HG03521 (cell line): ENCODE measurements at regions not wholly inside any gene's neighbourhood (a gene's known extent, or its start where the extent isn't known, plus 50 kb on each side); places are given as distances from the start of the nearest gene placed in this dataset.
"Not testable (repeated sequence)": the region's sequence is repeated elsewhere in the genome, so short reads cannot be mapped to it uniquely, and the experiment has no call there.

ENCODE experiments used
- ATAC-seq: cut with Tn5 transposase; IDR thresholded peaks from one replicate; pipeline ENCODE4 v1.9.1; 2021; ENCODE audit warnings: mild to moderate bottlenecking, moderate library complexity; ENCODE audit not compliant: unreplicated experiment

DNA sequence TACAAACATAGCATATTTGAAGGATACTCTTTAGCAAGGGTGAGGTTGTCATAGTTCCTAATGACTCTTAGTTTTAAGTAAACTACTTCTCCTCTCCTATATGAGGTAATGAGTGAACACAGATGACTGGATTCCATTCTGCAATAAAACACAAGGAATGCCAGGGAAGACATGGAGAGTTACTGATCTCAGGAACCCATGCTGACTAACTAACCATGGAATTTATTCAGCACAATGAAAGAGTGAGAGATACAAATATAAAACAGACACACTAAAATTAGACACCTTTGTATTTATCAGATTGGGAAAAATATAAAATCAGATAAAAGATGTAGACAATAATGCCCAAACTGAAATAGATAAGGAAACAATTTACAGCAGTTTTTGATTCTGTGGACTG, 1525.9 kb upstream of the SLC10A2 start:
- no peak for ATAC-seq

GRCh38 chr13:104586051-104586746, 1520.0 kb upstream of the SLC10A2 start:
- ATAC-seq = no peak

DNA sequence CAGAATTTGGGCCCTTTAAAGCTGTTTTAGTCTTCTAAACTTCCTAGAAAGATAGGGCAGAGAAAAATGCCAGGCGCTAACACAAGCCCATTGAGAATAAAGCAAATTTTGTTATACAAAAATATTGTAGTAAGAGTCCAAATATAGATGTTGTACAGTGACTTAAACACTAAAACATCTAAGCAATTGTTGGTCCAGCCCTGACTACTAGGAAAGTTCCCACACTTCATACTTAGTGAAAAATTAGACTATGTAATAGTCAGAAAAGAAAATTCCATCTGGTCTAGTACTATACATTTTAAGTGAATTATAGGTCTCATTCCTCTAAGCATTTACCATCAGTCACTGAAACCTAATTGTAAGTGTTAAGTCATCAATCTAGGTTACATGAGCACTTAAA, 1518.3 kb upstream of the SLC10A2 start:
- ATAC-seq = no peak

GRCh38 chr13:104580931-104581330, 1514.7 kb upstream of the SLC10A2 start:
- no peak for ATAC-seq

GRCh38 chr13:104577071-104577815, 1511.0 kb upstream of the SLC10A2 start:
- ATAC-seq = no peak

- ATAC-seq = no peak
Observed at GRCh38 chr13:104571893-104572229, 1505.6 kb upstream of the SLC10A2 start.

GRCh38 chr13:104571161-104571892, 1505.1 kb upstream of the SLC10A2 start:
- no peak for ATAC-seq

GRCh38 chr13:104567114-104567513, 1500.9 kb upstream of the SLC10A2 start:
- ATAC-seq = no peak

- no peak for ATAC-seq
Observed at GRCh38 chr13:104565888-104566287, 1499.7 kb upstream of the SLC10A2 start.

DNA sequence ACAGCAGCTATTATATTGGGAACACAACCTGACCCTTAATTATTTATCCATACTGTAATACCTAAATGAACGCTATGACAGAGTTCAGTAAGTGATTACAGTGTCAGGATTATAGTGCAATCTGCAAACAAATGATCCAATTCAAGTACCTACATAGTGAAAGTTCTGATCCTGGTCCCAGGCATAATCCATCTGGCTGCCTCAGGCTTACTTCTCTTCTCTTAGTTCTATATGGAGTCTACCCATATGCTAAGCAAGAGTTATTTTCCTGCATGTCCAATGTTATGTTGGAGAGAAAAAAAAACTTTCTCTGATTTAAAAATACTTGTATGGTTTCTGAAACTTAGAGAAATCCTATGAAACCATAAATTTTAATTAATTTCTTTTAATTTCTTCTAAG, 1487.7 kb upstream of the SLC10A2 start:
- ATAC-seq = no peak

DNA sequence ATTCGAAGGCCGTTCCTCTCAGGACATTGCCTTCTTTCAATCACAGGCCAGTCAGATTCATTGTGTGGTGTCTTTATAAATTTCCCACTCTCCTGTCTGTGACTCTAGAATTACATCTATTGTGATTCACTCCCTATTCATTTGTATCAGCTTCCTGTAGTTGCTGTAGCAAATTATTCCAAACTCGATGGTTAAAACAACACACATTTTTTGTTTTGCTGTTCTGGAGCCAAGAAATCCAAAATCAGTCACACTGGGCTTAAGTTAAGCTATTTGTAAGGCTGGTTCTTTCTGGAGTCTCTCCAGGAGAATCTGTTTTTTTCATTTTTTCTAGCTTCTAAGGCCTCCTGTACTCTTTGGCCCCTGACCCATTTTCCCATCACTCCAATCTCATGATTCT, 1487.0 kb upstream of the SLC10A2 start:
- no peak for ATAC-seq

- no peak for ATAC-seq
Observed at GRCh38 chr13:104534847-104535246, 1468.6 kb upstream of the SLC10A2 start.

GRCh38 chr13:104532132-104532531, 1465.9 kb upstream of the SLC10A2 start:
- no peak for ATAC-seq

GRCh38 chr13:104530741-104531140, 1464.5 kb upstream of the SLC10A2 start:
- ATAC-seq = no peak

GRCh38 chr13:104526561-104526960, 1460.3 kb upstream of the SLC10A2 start:
- no peak for ATAC-seq

GRCh38 chr13:104525467-104525866, 1459.2 kb upstream of the SLC10A2 start:
- no peak for ATAC-seq

GRCh38 chr13:104522235-104523072, 1456.2 kb upstream of the SLC10A2 start:
- ATAC-seq = no peak

GRCh38 chr13:104510422-104510821, 1444.2 kb upstream of the SLC10A2 start:
- ATAC-seq = no peak

GRCh38 chr13:104493502-104493901, 1427.3 kb upstream of the SLC10A2 start:
- ATAC-seq = not testable (repeated sequence)

GRCh38 chr13:104491916-104492315, 1425.7 kb upstream of the SLC10A2 start:
- ATAC-seq = no peak

GRCh38 chr13:104487006-104487405, 1420.8 kb upstream of the SLC10A2 start:
- no peak for ATAC-seq
